HG03103 (cell line): ENCODE measurements at regions not wholly inside any gene's neighbourhood (a gene's known extent, or its start where the extent isn't known, plus 50 kb on each side); places are given as distances from the start of the nearest gene placed in this dataset.

Experiments used
- ATAC-seq: cut with Tn5 transposase; IDR thresholded peaks from one replicate; pipeline ENCODE4 v1.9.1; 2021; ENCODE audit warnings: low read depth; ENCODE audit not compliant: unreplicated experiment

DNA sequence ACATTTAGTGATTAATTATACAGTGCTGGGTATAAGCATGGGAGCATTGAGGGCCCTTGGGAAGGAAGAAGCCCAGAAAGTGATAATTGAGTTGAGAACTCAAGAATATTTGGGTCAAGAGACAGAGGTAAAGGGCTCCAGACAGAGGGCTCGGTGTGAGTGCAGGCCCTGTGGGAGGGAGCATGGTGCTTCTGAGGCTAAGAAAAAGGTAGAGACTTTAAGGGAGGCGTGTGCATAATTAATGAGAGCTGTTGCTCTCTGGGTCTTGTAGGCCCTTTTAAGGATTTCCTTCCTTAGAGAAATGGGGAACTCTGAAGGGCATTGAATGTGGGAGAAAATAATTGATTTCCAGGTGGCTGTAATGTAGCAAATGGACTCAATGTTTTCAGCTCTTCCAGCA lies 735.0 kb upstream of the POU3F3 start:
- ATAC-seq, result no peak

DNA sequence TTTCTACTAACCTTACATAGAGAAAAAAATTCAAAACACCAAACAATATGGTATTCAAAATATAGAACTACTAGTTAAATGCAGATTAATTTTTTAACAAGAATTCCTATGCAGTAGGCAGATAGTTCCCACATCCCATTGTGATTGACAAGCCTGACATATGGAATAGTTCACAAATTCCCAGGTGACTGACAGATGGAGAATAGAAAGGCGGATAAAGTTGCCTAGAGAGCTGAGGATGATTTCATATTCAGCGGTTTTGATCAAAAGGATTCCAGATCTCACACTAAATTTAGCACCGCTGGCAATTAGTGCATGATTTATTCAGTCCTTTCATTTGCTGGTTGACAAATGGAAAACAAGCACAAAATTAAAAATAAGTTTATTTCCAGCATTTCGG lies 733.7 kb upstream of the POU3F3 start:
- ATAC-seq, result no peak

DNA sequence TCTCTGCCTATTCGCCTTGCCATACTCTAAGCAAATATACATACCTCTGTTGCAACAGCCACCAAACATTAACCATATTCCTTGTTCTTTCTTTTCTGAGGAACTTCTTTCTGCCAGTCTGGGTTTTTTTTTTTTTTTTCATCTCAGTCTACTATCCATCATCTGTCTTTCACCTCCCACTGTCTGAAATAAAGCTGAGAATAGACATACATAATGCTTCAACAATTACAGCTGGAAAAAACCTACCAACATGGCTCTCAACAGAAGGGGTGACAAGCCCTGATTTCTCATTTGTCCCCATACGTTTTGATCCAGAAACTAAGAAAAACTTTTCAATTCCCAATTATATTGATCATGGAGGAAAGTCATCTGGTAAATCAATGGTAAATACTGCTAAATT lies 728.8 kb upstream of the POU3F3 start:
- ATAC-seq, result no peak

GRCh38 chr2:104127049-104127770 lies 726.7 kb upstream of the POU3F3 start:
- no peak for ATAC-seq

- no peak for ATAC-seq
Observed at GRCh38 chr2:104140361-104140760, 713.6 kb upstream of the POU3F3 start.

DNA sequence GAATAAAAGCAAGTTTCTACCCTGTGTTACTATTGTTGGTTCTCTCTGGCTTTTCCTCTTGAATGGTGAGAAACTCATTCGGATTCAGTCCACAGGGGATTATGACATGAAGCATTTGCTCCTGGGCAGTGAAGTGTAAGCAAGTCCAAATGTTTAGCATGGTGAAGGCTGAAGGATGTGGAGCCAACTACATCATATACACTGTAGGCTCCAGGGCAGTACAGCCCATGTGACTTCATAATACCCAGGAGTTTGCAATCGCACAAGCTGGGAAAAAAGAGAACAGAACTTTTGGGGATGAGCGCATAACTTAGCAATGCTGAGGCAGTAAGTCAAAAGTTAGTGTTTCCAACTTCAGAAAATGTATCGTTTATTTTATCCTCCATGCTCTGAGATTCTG lies 695.7 kb upstream of the POU3F3 start:
- ATAC-seq, result no peak

- no peak for ATAC-seq
Observed at GRCh38 chr2:104163611-104164130, 690.2 kb upstream of the POU3F3 start.

DNA sequence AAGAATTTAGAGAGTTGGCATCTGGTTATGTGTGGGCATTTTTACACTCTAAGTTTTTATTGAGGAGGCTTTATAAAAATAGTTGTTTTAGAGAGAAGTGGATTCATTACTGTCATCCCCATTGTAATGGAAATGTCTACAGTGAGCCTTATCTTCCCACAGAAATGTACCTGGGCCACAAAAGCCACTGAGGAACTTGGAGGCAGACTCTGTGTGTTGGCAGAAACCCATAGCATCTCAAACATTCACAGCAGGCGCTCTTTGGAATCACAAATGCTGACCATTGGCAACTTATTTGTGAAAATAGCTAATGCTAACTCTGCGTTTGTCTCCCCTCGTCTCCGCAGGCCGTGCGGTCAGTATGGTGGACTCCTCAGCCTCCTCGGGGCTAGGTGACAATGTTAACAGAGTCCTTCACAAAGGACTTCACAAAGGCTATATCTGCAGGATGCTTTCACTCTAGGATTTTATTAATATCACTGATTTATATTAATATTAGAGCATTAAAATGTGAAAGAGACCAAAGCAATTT lies 689.1 kb upstream of the POU3F3 start:
- no peak for ATAC-seq

- ATAC-seq, result no peak
Observed at GRCh38 chr2:104177179-104177578, 676.7 kb upstream of the POU3F3 start.

DNA sequence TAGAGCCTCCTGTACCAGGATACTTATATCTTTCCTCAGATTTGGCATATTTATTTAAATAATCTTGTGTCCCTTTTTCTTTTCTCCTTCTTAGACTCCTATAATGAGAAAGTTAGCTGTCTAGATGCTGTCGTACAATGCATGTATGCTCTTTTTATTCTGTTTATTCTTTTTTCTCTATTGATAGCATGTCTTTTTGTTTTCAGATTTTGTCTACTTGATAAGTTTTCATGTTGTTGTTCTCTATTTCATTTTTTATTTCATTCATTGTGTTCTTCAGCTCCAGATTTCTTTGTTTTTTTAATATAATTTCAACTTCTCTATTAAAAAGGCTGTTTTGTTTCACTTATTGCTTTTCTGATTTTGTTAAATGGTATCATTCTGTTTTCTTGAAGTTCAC lies 674.3 kb upstream of the POU3F3 start:
- ATAC-seq, result no peak

DNA sequence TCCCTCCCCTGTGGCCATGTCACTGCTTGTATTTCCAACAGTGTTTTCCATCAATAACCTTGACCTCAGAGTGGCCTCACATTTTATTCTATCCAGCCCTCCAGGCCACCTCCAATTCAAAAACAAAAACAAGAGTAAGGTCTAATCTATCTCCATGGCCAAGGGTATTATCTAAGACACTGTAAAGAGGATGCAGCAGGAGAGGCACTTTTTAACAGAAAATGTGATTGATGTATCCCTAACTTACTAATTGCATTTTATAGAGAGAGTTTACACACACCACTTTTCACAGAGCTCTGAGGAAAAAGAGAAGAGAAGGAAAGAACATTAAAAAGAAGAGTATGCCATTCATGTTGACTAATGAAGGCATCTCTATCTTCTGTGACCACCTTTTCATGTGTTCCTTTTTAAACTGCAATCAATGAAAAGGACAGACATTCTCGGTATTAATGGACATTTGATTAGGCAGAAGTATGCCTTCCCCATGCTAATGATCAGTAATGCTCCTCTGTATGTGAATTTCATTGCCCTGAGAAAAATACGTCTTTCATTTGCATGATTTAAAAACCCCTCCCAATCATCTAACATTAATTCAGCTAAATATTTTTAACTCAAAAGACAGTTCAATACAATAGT lies 653.3 kb upstream of the POU3F3 start:
- no peak for ATAC-seq

DNA sequence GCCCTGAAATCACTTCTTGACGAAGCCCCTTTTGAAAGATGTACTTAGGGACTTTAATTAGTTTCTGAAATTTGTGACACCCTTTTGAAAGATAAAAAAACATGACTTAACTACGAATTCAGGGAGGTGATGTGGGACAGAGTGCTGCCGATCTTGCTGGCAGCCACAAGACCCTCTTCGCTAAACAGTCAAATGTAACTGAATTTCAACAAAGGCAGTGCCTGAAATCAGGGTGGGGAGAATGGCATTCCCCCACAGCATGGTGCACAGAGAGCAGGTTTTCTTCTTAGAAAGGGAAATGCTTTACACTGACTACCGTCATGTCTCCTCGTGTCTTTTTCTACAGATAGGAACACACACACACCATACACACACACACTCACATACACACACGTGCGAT lies 640.2 kb upstream of the POU3F3 start:
- no peak for ATAC-seq

GRCh38 chr2:104215269-104216161 lies 638.4 kb upstream of the POU3F3 start:
- ATAC-seq, result no peak

DNA sequence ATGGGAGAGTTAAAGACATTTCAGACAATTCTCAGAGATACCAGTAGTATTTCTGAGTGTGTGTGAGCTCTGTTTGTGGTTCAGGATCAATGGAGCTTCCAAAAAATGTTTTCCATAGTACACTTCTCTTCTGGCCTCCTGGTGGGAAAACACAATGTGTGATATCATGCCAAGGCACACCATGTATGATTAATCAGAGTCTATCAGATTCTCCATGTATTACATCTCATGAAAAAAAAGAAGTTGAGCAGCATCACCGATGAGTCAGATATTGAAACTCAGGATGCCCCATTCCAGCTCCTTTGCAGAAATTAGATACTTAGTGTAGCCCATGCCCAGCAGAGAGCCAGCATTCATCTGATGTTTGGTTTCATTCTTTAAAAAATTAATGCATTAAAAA lies 620.3 kb upstream of the POU3F3 start:
- ATAC-seq, result no peak

DNA sequence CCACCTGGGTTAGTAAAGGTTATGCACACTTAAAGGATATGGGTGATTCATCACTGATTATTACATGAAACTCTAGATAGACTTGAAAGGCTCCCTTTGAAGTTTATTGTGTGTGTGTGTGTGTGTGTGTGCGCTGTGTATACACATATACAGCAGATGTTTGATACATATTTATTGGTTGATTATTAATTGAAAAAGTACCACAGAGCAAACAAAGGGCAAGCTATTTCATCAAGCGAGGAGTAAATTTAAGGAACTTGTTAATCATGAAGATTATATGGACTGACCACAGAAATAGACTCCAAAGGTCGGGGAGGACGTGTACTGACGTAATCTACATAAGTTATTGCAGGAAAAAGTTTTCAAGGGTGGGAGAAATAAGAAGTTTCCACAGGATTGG lies 617.4 kb upstream of the POU3F3 start:
- no peak for ATAC-seq

- no peak for ATAC-seq
Observed at GRCh38 chr2:104240984-104241383, 612.9 kb upstream of the POU3F3 start.

DNA sequence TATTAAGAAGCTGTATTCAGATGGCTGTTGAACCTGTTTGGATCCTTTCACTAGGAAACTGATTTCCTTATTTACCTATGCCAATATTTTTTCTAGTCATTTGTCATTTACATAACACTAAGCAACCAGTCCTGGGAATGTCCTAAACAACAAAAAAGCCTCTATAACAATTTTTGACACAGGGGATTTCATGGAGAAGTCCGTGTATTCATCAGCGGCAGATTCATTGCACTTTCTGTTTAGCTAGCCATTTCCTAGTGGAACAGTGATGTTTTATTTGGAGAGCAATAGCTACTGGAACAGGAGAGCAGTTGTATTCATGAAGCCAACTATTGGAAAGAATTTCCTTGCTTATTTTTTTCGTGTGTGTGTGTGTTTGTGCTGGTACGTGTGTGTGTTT lies 604.3 kb upstream of the POU3F3 start:
- ATAC-seq, result no peak

- no peak for ATAC-seq
Observed at GRCh38 chr2:104250635-104251034, 603.3 kb upstream of the POU3F3 start.

DNA sequence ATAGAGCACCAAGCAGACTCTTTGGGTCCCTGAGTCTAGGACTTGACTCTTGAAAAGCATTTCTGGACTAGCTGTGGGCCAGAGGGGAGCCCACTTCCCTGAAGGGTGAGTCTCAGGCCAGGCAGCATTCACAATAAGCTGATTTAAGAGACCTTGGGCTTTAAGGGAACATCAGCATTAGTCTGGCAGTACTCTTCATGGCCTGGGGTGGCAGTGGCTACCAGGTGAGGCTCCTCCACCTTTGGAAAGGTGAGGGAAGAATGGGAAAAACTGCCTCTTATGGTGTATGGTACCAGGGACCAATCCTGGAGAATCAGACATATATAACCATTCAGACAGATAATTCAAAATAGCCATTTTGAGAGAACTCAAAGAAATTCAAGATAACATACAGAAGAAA lies 599.9 kb upstream of the POU3F3 start:
- ATAC-seq, result no peak

GRCh38 chr2:104262714-104263113 lies 591.2 kb upstream of the POU3F3 start:
- no peak for ATAC-seq

GRCh38 chr2:104279646-104280045 lies 574.3 kb upstream of the POU3F3 start:
- no peak for ATAC-seq
